T-helper 1 cell treated with Interleukin-12 subunit alpha and Interleukin-12 subunit beta and Interleukin-4 antibody, amounts not matched to agents 30 μg/mL and 1 μg/mL, for 36 hours (primary cell): ENCODE measurements at regions not wholly inside any gene's neighbourhood (a gene's known extent, or its start where the extent isn't known, plus 50 kb on each side); places are given as distances from the start of the nearest gene placed in this dataset.
"Not testable (repeated sequence)": the region's sequence is repeated elsewhere in the genome, so short reads cannot be mapped to it uniquely, and the experiment has no call there.

ENCODE experiments used
- H3K27ac Mint-ChIP-seq: one replicate; pipeline ENCODE4 v1.8.0; 2021; ENCODE audit warnings: mild to moderate bottlenecking, mixed read lengths
- H3K27me3 Mint-ChIP-seq: one replicate; pipeline ENCODE4 v1.8.0; 2021; ENCODE audit warnings: low read depth, mixed read lengths
- H3K36me3 Mint-ChIP-seq: one replicate; pipeline ENCODE4 v1.8.0; 2021; ENCODE audit warnings: low read depth, mixed read lengths
- H3K4me1 Mint-ChIP-seq: one replicate; pipeline ENCODE4 v1.8.0; 2021; ENCODE audit warnings: low read depth, mixed read lengths
- H3K4me3 Mint-ChIP-seq: one replicate; pipeline ENCODE4 v1.8.0; 2021; ENCODE audit warnings: mild to moderate bottlenecking, moderate library complexity, mixed read lengths
- H3K9me3 Mint-ChIP-seq: one replicate; pipeline ENCODE4 v1.8.0; 2021; ENCODE audit warnings: mixed read lengths

DNA sequence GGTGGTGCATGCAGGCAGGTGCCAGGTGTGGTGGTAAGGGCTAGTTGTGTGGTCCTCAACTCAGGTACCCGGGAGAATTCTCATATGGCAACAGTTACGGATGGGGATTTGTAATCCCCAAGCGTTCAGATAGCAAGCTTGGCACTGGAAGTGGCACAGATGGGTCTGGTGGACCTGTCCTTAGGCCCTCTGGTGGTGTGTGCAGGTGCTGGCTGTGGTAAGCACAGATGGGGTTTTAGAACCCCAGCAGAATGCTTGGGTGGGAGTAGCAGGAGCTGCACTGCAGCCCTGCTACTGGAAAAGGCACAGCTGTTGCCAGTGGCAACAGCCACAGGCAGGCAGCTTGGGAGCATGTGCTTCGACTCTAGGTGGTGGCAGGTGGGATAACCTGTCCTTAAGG, 948.2 kb upstream of the FAM98A start:
- H3K4me3 Mint-ChIP-seq = no peak overlapping the region
- H3K27ac Mint-ChIP-seq = no peak overlapping the region

DNA sequence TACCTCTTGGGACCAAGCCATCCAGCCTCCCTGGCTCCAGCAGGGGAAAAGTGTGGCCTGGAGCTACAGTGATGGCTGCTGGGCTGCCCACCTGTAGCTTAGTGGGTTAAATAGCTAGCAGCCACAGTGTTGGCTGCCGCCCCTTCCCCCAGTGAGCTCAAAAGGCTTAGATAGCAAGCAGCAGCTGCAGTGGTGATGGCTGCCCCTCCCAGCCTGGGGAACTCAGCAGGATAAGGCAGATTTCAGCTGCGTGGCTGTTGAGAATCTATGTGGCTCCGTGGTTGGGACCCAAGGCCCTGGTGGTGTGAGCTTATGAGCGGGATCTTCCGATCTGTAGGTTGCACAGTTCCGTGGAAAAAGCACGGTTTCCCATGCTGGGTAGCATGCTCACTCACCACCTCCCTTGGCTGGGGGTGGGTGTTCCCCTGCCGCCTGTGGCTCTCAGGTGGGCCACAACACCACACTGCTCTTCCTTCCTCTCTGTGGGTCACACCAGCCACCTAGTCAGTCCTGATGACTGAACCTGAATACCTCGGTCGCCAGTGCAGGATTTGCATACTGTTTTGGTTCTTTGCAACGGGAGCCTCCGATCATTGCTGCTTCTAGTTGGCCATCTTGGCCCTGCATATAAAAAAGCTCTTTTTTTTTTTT, 946.5 kb upstream of the FAM98A start:
- Mint-ChIP-seq H3K27ac (no peak overlapping the region), H3K9me3 (peaks cover 21% of the 10 kb centered on the region), H3K36me3 (no peaks in the 10 kb centered on the region), H3K27me3 (no peaks in the 10 kb centered on the region), H3K4me3 (no peak overlapping the region), H3K4me1 (no peaks in the 10 kb centered on the region)

More for the DNA sequence above, 948.2 kb upstream of the FAM98A start:
- Mint-ChIP-seq H3K9me3 (peaks cover 21% of the 10 kb centered on the region), H3K4me1 (no peaks in the 10 kb centered on the region), H3K36me3 (no peaks in the 10 kb centered on the region), H3K27me3 (no peaks in the 10 kb centered on the region)

DNA sequence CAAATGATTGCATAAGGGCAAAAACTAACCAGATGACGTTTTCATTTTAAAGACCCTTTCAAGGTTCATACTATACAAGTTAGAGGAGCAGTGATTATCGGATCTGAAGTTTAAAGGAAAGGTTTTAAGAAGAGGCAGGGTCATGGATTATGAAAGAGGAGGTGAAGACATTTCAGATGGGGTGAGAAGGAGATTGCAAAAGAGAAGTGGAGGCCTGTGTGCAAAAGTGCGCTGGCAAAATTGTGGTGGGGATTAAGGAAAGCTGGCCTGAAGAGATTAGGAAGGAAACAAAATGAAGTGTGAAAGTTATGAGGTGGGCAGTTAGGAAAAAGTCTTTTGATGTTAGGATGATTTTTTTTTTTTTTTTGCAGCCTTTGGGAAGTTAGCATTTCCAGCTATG, 935.7 kb upstream of the FAM98A start:
- Mint-ChIP-seq H3K36me3 (no peaks in the 10 kb centered on the region), H3K27me3 (no peaks in the 10 kb centered on the region), H3K4me3 (no peak overlapping the region), H3K27ac (no peak overlapping the region), H3K9me3 (peaks cover 12% of the 10 kb centered on the region), H3K4me1 (no peaks in the 10 kb centered on the region)

DNA sequence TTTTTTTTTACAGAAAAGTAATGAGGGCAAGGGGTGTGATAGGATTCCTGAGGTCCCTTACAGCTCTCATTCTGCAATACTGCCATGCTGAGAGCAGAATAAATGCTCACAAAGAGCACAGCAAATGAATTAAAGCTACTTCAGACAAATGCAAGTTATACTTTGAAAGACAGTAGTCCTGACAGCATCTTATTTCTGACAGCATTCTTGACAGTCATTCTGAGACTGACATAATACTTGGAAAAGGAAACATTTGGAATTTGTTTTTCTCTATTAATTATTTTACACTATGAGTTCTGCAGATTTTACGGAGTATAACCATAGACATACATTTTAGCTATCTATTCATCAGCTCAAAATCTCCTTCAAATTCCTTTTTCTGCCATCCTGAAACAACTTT, 935.2 kb upstream of the FAM98A start:
- Mint-ChIP-seq H3K27me3 (no peaks in the 10 kb centered on the region), H3K4me3 (no peak overlapping the region), H3K9me3 (peaks cover 12% of the 10 kb centered on the region), H3K27ac (no peak overlapping the region), H3K4me1 (no peaks in the 10 kb centered on the region), H3K36me3 (no peaks in the 10 kb centered on the region)

DNA sequence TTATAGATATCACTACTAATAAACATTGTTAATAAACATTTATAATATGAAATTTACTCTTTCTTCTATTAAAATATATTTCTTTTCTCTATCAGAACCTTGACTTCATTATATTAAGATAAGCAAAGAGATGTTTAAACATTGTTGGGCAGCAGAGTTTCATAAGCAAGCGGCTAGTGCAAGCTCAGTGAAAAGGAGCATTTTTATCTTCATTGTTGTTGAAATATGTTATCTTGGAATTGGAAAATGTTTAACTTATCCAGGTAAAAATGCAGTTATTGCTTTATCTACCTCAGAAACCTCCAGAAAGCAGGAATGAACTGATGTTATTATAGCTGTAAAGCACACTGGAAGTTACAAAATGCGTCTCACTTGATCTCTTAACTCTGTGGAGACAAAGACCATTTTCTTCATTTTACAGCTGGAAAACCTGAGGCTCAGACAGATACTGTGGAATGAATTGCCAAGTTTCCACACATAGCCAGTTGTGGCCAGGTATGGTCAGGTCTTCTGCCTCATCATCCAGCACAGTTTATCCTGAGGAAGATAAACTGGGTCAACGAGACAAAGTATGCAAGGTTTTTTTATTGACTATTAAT, 934.6 kb upstream of the FAM98A start:
- Mint-ChIP-seq H3K4me1 (no peaks in the 10 kb centered on the region), H3K9me3 (peaks cover 6% of the 10 kb centered on the region), H3K36me3 (no peaks in the 10 kb centered on the region), H3K27ac (no peak overlapping the region), H3K4me3 (no peak overlapping the region), H3K27me3 (no peaks in the 10 kb centered on the region)

DNA sequence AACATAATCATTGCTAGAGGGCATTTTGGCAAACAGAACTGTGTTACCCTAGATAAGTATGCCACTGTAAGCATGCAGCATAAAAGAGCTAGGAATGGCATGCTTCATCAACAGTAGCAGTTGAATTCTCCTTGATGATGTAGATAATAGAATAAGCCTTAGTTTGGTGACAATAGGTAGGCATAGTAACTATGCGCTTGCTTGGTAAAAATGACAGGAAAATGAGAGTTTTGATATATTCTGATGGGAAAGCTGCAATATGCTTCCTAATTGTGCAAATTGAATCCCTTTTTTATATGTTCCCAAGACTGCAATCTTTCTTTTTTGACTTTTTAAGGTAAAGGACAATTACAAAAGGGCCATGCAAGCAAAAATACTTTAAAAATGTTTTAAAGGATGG, 930.9 kb upstream of the FAM98A start:
- H3K4me3 Mint-ChIP-seq = no peak overlapping the region
- no peaks in the 10 kb centered on the region for H3K9me3 Mint-ChIP-seq
- no peaks in the 10 kb centered on the region for H3K36me3 Mint-ChIP-seq
- H3K27me3 Mint-ChIP-seq = no peaks in the 10 kb centered on the region
- no peak overlapping the region for H3K27ac Mint-ChIP-seq
- H3K4me1 Mint-ChIP-seq = no peaks in the 10 kb centered on the region

DNA sequence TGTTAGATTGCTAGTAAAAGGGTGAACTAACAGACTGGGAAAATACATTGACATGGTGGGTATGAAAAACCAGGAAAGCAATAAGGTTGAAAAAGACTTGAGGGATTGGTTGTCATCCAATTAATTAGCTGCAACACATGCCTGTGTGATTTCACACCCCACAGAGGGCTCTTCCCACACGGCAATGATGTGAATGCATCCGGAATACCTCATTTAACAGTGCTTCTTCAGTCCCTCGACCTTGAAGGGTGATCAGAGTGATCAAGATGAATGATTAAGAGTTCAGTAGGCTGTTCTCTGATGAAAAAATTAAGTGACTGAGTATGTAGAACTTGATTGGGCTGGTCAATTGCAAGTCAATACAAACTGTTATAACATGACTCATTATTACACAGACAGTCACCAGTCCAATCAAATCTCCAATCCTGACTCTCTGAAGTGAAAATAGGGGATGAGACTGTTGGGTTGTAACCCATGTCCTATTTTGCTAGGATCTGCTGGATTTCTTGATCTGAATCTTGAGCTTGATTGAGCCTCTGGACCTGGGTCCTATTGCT, 924.9 kb upstream of the FAM98A start:
- H3K27ac Mint-ChIP-seq = no peak overlapping the region
- H3K9me3 Mint-ChIP-seq = peaks cover 14% of the 10 kb centered on the region
- H3K36me3 Mint-ChIP-seq = no peaks in the 10 kb centered on the region
- H3K4me1 Mint-ChIP-seq = no peaks in the 10 kb centered on the region
- no peak overlapping the region for H3K4me3 Mint-ChIP-seq
- H3K27me3 Mint-ChIP-seq = no peaks in the 10 kb centered on the region

DNA sequence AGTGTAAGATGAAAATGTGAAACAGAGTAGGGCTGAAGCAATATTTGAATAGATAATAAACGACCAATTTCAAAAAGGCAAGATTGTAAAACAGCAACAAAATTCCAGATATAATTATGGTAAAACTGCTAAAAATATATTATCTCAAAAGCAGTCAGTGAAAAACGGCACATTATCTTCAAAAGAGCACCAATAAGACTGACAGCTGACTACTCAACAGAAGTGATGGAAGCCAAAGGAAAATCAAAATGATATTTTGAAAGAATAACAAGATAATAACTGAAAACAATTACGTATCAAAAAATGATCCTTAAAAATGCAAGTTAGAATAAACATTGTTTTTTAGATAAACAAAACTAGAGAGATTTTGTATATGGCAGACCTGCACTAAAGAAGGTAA, 920.6 kb upstream of the FAM98A start:
- Mint-ChIP-seq H3K36me3 (no peaks in the 10 kb centered on the region), H3K4me1 (no peaks in the 10 kb centered on the region), H3K4me3 (no peak overlapping the region), H3K9me3 (peaks cover 21% of the 10 kb centered on the region), H3K27me3 (no peaks in the 10 kb centered on the region), H3K27ac (no peak overlapping the region)

DNA sequence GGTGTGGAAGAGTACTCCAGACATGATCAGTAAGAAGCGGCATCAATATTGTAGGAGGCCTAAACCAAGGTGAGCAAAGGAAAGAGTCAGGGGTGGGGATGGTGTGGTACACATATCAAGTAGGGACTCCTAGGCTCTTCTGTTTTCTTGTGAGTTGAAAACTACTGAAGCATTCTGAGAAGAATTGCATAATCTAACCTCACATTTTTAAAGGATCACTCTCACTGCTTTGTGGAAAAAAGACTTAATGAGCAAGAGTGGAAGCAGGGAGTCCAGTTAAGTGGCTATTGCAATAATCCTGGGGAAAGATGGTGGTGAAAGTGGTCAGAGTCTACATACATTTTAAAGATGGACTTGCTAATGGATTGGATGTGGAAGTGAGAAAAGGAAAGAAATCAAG, 899.5 kb upstream of the FAM98A start:
- Mint-ChIP-seq H3K4me3 (no peak overlapping the region), H3K9me3 (peaks cover 19% of the 10 kb centered on the region), H3K27me3 (no peaks in the 10 kb centered on the region), H3K36me3 (no peaks in the 10 kb centered on the region), H3K27ac (no peak overlapping the region), H3K4me1 (no peaks in the 10 kb centered on the region)

DNA sequence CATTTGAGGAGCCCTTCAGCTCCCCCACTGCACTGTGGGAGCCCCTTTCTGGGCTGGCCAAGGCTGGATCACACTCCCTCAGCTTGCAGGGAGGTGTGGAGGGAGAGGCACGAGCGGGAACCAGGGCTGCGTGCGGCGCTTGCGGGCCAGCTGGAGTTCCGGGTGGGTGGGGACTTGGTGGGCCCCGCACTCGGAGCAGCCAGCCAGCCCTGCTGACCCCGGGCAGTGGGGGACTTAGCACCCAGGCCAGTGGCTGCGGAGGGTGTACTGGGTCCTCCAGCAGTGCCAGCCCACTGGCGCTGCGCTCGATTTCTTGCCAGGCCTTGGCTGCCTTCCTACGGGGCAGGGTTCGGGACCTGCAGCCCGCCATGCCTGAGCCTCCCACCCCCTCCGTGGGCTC, 895.1 kb upstream of the FAM98A start:
- not testable (repeated sequence) for H3K36me3 Mint-ChIP-seq, H3K27me3 Mint-ChIP-seq, H3K4me3 Mint-ChIP-seq, H3K27ac Mint-ChIP-seq, H3K4me1 Mint-ChIP-seq
- peaks cover 15% of the 10 kb centered on the region for H3K9me3 Mint-ChIP-seq

DNA sequence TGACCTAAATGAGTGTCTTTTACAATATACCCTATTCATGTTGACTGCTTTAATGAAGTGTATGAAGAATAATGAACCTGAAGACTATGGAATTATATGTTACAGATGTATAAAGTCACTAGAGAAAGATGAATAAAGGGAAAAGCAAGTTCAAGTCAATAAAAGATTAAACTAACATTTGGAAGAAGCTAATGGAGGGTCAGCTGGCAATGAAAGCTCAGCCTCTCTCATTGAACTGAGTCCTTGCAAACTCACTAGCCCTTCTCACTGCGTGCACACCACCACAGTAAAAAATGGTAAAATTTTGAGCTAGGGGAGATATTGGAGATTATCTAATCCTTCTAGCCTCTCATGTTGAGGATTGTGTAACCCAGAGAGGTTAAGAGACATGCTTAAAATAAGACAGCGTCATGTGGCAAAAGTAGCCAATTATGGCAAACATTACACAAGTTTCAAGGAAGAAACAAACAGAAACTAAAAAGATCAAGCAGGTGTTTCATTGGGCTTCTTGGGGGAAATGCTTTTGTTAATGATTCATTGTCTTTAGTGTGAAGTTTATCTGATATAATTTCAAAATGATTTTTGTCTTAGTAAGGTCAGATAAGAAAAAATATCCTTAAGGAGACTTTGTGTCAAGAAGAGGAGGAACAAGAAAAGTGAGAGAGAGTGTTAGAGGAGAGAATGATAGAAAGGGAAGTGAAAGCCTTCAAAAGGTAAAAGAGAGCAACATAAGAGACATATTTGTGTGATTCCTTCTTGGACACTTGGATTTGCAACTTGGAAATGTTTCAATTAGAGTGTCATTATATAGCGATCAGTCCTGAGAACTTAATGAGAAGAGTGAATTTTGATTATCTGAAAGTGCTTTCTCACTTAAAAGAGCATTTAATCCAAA, 893.7 kb upstream of the FAM98A start:
- no peaks in the 10 kb centered on the region for H3K27me3 Mint-ChIP-seq
- H3K36me3 Mint-ChIP-seq = no peaks in the 10 kb centered on the region
- H3K27ac Mint-ChIP-seq = no peak overlapping the region
- H3K4me3 Mint-ChIP-seq = no peak overlapping the region
- no peaks in the 10 kb centered on the region for H3K4me1 Mint-ChIP-seq
- H3K9me3 Mint-ChIP-seq = peaks cover 8% of the 10 kb centered on the region

DNA sequence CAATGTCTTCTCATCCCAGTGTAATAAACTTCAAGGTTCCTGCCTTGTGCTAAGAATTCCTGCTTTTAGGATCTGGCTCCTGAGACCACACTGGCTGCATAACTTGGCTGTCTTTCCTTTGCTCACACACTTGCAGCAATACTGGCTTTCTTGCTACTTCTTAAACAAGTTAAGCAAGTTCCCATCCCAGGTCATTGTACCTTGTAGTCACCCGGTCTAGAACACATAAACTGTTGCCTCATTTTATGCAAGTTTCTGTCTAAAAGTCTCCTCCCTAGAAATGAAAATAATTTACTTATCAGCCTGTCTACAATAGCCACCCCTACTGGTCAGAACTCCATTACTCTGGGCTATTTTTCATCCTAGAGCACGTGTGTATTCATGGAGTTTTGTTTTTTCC, 887.9 kb upstream of the FAM98A start:
- no peaks in the 10 kb centered on the region for H3K4me1 Mint-ChIP-seq
- H3K9me3 Mint-ChIP-seq = peaks cover 3% of the 10 kb centered on the region
- no peaks in the 10 kb centered on the region for H3K36me3 Mint-ChIP-seq
- H3K27ac Mint-ChIP-seq = no peak overlapping the region
- no peaks in the 10 kb centered on the region for H3K27me3 Mint-ChIP-seq
- H3K4me3 Mint-ChIP-seq = no peak overlapping the region

DNA sequence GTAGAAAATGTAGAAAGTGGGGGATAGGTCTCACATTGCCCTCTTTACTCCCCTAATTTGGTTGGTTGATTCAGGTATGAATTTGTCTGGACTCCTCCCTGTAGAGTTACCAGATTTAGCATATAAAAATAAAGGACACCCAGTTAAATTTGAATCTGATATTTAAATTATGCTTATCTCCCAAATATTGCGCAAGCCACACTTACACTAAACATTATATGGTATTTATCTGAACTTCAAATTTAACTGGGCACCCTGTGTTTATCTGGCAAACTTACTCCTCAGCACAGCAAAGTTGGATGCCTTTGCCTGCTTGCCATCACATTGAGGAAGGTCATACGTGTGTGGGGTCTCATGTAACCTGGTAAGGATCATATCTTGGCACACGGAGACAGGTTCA, 882.4 kb upstream of the FAM98A start:
- Mint-ChIP-seq H3K4me1 (no peaks in the 10 kb centered on the region), H3K9me3 (peaks cover 7% of the 10 kb centered on the region), H3K36me3 (no peaks in the 10 kb centered on the region), H3K27ac (no peak overlapping the region), H3K27me3 (no peaks in the 10 kb centered on the region), H3K4me3 (no peak overlapping the region)

DNA sequence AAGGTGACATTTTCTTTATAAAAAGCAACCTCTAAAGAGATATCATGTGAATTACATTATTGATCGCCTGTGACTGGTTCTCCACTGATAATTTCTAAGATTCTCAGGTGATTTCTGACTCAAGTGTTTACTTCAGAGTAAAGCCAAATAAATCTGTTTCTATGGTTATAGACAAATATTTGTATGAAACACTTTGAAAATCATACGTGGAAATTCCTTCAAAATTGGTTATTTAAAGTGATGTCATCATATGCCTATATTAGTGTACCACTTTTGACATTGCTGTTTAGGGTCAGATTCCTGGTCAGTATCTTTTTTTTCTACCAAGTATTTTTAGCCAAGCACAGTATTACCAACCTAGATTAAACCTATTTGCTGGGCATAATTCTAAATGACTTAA, 881.3 kb upstream of the FAM98A start:
- Mint-ChIP-seq H3K27ac (no peak overlapping the region), H3K9me3 (peaks cover 7% of the 10 kb centered on the region), H3K36me3 (no peaks in the 10 kb centered on the region), H3K4me1 (no peaks in the 10 kb centered on the region), H3K27me3 (no peaks in the 10 kb centered on the region), H3K4me3 (no peak overlapping the region)

DNA sequence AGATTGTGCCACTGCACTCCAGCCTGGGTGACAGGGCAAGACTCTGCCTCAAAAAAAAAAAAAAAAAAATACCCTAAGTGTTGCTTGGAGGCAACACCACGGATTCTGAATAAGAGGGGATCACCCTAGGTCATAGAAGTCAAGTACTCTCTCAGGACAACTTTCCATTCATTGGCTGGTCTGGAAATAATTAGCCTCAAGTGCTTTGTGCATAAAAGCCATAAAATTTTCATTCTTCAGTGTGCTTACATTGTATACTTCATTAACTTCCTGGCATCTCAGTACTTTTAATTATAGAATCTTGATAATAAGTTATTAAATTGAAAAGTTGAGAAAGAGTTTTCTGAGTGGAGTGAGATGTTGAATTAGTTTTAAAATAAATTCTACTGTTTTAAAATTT, 876.1 kb upstream of the FAM98A start:
- no peaks in the 10 kb centered on the region for H3K4me1 Mint-ChIP-seq
- no peak overlapping the region for H3K4me3 Mint-ChIP-seq
- H3K36me3 Mint-ChIP-seq = no peaks in the 10 kb centered on the region
- H3K9me3 Mint-ChIP-seq = peaks cover 7% of the 10 kb centered on the region
- no peak overlapping the region for H3K27ac Mint-ChIP-seq
- H3K27me3 Mint-ChIP-seq = no peaks in the 10 kb centered on the region
